ENCODE measurements at regions not wholly inside any gene's neighbourhood (a gene's known extent, or its start where the extent isn't known, plus 50 kb on each side); places are given as distances from the start of the nearest gene placed in this dataset.
"Not testable (repeated sequence)": the region's sequence is repeated elsewhere in the genome, so short reads cannot be mapped to it uniquely, and the experiment has no call there.

- Histone ChIP-seq H3K9me3 (no peaks in the 10 kb centered on the region), H3K36me3 (ENCODE audit: low read depth, missing control alignments) (no peaks in the 10 kb centered on the region), H3K4me3 (no peak overlapping the region), H3K27ac (peak overlapping the region; percentile 48 to 50), H3K4me1 (peaks cover 9% of the 10 kb centered on the region), H3K27me3 (no peaks in the 10 kb centered on the region)
- no peak for TF ChIP-seq POLR2A (IDR thresholded peaks at IDR 0.05)
- no peak for TF ChIP-seq CTCF (IDR thresholded peaks at IDR 0.05)
- DNase-seq, result no peak
- 26 to 43% methylated on average over 5 of the region's 5 CpGs for WGBS, 2 donors
- intact Hi-C loops (cut with DNase I; ENCODE audit: low total_unique reads), result no loop called here
These were observed 139.3 kb downstream of the GASK1B start for GRCh38 chr4:158033416-158034120.

GRCh38 chr4:158032733-158033415 lies 140.0 kb downstream of the GASK1B start:
- no peak for TF ChIP-seq POLR2A (IDR thresholded peaks at IDR 0.05)
- TF ChIP-seq CTCF (IDR thresholded peaks at IDR 0.05), result no peak
- peak overlapping the region; percentile 48 to 50 for H3K27ac ChIP-seq
- DNase-seq, result no peak
- no peaks in the 10 kb centered on the region for H3K9me3 ChIP-seq
- intact Hi-C loops (cut with DNase I; ENCODE audit: low total_unique reads), result no loop called here
- H3K27me3 ChIP-seq, result no peaks in the 10 kb centered on the region
- H3K4me1 ChIP-seq, result peaks cover 9% of the 10 kb centered on the region
- WGBS, 2 donors, result 34 to 45% methylated on average over 4 of the region's 4 CpGs
- H3K36me3 ChIP-seq (ENCODE audit: low read depth, missing control alignments), result no peaks in the 10 kb centered on the region
- no peak overlapping the region for H3K4me3 ChIP-seq

- H3K4me3 ChIP-seq; H3K27ac ChIP-seq; intact Hi-C loops (cut with DNase I; ENCODE audit: low total_unique reads); H3K36me3 ChIP-seq (ENCODE audit: low read depth, missing control alignments); H3K9me3 ChIP-seq; H3K4me1 ChIP-seq; DNase-seq; H3K27me3 ChIP-seq: not testable (repeated sequence)
These were observed 144.4 kb downstream of the GASK1B start for GRCh38 chr4:158028381-158028780.

GRCh38 chr4:158025131-158025530 lies 147.7 kb downstream of the GASK1B start:
- Histone ChIP-seq H3K36me3 (ENCODE audit: low read depth, missing control alignments) (no peaks in the 10 kb centered on the region), H3K4me1 (peaks cover 7% of the 10 kb centered on the region), H3K27ac (no peak overlapping the region), H3K9me3 (no peaks in the 10 kb centered on the region), H3K4me3 (no peak overlapping the region), H3K27me3 (no peaks in the 10 kb centered on the region)
- DNase-seq, result no peak
- TF ChIP-seq CTCF (IDR thresholded peaks at IDR 0.05), result no peak
- no peak for TF ChIP-seq POLR2A (IDR thresholded peaks at IDR 0.05)
- 94 to 100% methylated on average over 1 of the region's 1 CpG for WGBS, 2 donors
- intact Hi-C loops (cut with DNase I; ENCODE audit: low total_unique reads), result no loop called here

GRCh38 chr4:158020734-158021346 lies 152.0 kb downstream of the GASK1B start:
- DNase-seq, result no peak
- Histone ChIP-seq H3K4me1 (peaks cover 7% of the 10 kb centered on the region), H3K27me3 (no peaks in the 10 kb centered on the region), H3K9me3 (no peaks in the 10 kb centered on the region), H3K27ac (peak overlapping the region in 1 of 2 donors; percentile 37), H3K4me3 (no peak overlapping the region), H3K36me3 (ENCODE audit: low read depth, missing control alignments) (no peaks in the 10 kb centered on the region)
- intact Hi-C loops (cut with DNase I; ENCODE audit: low total_unique reads), result no loop called here
- 48 to 63% methylated on average over 5 of the region's 5 CpGs for WGBS, 2 donors
- TF ChIP-seq CTCF (IDR thresholded peaks at IDR 0.05) (no peak), POLR2A (IDR thresholded peaks at IDR 0.05) (no peak)

Data from testis (tissue), 2 donors.